SK-N-SH (cell line): ENCODE measurements at regions not wholly inside any gene's neighbourhood (a gene's known extent, or its start where the extent isn't known, plus 50 kb on each side); places are given as distances from the start of the nearest gene placed in this dataset.

Experiments used
- CTCF ChIA-PET: fragments of 300-600, 350-600 bp; formaldehyde crosslinking; extraction: SDS; loops from one replicate; lab custom pipeline; 2021; lab: Yijun Ruan, JAX
- POLR2A ChIA-PET: fragments of 350-600 bp; sonication (Branson Sonifier 250); formaldehyde crosslinking; extraction: SDS; loops from one replicate; lab custom pipeline; 2020; ENCODE audit warnings: antibody characterized with exemption, inconsistent platforms; lab: Yijun Ruan, JAX
- DNase-seq: peaks from one replicate; pipeline ENCODE4 v3.0.0; 2012
- H2AFZ ChIP-seq: fragments of 200-600 bp; sonication (generic); 2 replicates; pipeline ENCODE4 v1.8.1; 2016; ENCODE audit warnings: antibody characterized with exemption, mild to moderate bottlenecking, low read depth
- H3F3A ChIP-seq: fragments of 200-600 bp; sonication (generic); replicated peaks from 2 replicates; pipeline ENCODE3; 2016; ENCODE audit warnings: antibody characterized with exemption, mild to moderate bottlenecking; ENCODE audit not compliant: insufficient read depth
- H3K27ac ChIP-seq, 2 experiments: fragments of 200-500 bp in 1 of 2; fragments of 200-600 bp in 1 of 2; sonication (Bioruptor generic) in 1 of 2; sonication (generic), shearing (Covaris generic) in 1 of 2; 2 replicates each; pipeline versions ENCODE4 v1.5.1 to v1.6.1; 2014 to 2016; ENCODE audit warnings: low read depth in 2 of 2, inconsistent platforms in 1 of 2, low read length in 1 of 2, mild to moderate bottlenecking in 1 of 2, mixed read lengths in 1 of 2
- H3K27me3 ChIP-seq: fragments of 200-600 bp; sonication (generic), shearing (Covaris generic); 2 replicates; pipeline ENCODE4 v1.6.1; 2016; ENCODE audit warnings: mixed run types; ENCODE audit not compliant: insufficient read depth
- H3K36me3 ChIP-seq, 2 experiments: fragments of 200-500 bp in 1 of 2; fragments of 200-600 bp in 1 of 2; sonication (Bioruptor generic) in 1 of 2; sonication (generic) in 1 of 2; replicated peaks in 1 of 2; 2 replicates each; pipeline versions ENCODE3 to v1.5.1; 2014 to 2016; ENCODE audit warnings: low read length in 1 of 2, mild to moderate bottlenecking in 1 of 2; ENCODE audit not compliant: insufficient read depth in 2 of 2, control insufficient read depth in 1 of 2
- H3K4me1 ChIP-seq, 2 experiments: fragments of 200-500 bp in 1 of 2; fragments of 200-600 bp in 1 of 2; sonication (Bioruptor generic) in 1 of 2; sonication (generic), shearing (Covaris generic) in 1 of 2; 2 replicates each; pipeline versions ENCODE4 v1.5.1 to v1.6.1; 2014 to 2016; ENCODE audit warnings: low read depth in 1 of 2, low read length in 1 of 2, mixed run types in 1 of 2; ENCODE audit not compliant: insufficient read depth in 2 of 2, control insufficient read depth in 1 of 2
- H3K4me2 ChIP-seq: fragments of 200-600 bp; sonication (generic), shearing (Covaris generic); 2 replicates; pipeline ENCODE4 v1.6.1; 2017; ENCODE audit warnings: mixed run types
- H3K4me3 ChIP-seq, 2 experiments: fragments of 200-500 bp in 1 of 2; fragments of 200-600 bp in 1 of 2; sonication (Bioruptor generic) in 1 of 2; sonication (generic), shearing (Covaris generic) in 1 of 2; 2 replicates each; pipeline versions ENCODE4 v1.5.1 to v1.8.1; 2014 to 2016; ENCODE audit warnings: low read depth in 2 of 2, inconsistent platforms in 1 of 2, low read length in 1 of 2, mild to moderate bottlenecking in 1 of 2, mixed read lengths in 1 of 2, moderate library complexity in 1 of 2
- H3K79me2 ChIP-seq: fragments of 200-600 bp; sonication (generic); 2 replicates; pipeline ENCODE4 v1.8.1; 2017; ENCODE audit warnings: mild to moderate bottlenecking; ENCODE audit not compliant: insufficient read depth
- H3K9ac ChIP-seq: fragments of 200-600 bp; sonication (generic); 2 replicates; pipeline ENCODE4 v1.6.1; 2017; ENCODE audit warnings: mixed run types
- H3K9me2 ChIP-seq: fragments of 200-600 bp; sonication (generic); 2 replicates; pipeline ENCODE4 v1.6.1; 2017; ENCODE audit warnings: mixed run types
- H3K9me3 ChIP-seq: fragments of 200-600 bp; sonication (generic); 2 replicates; pipeline ENCODE4 v1.6.1; 2017; ENCODE audit warnings: mixed run types, mild to moderate bottlenecking, moderate library complexity
- H4K20me1 ChIP-seq: fragments of 200-600 bp; sonication (generic); 2 replicates; pipeline ENCODE4 v1.6.1; 2017; ENCODE audit warnings: mild to moderate bottlenecking, mixed run types; ENCODE audit not compliant: insufficient read depth
- CHD2 ChIP-seq: fragments of 150-350 bp; IDR thresholded peaks from 2 replicates; pipeline ENCODE4 v1.6.1; 2018; ENCODE audit warnings: low read length; ENCODE audit not compliant: partially characterized antibody
- CTCF ChIP-seq: fragments of 200-600 bp; sonication (generic); IDR thresholded peaks from 2 replicates; pipeline ENCODE4 v1.6.1; 2017; ENCODE audit warnings: antibody characterized with exemption, mild to moderate bottlenecking, moderate library complexity
- GABPA ChIP-seq: IDR thresholded peaks from 2 replicates; pipeline ENCODE4 v1.4.0; 2012; ENCODE audit warnings: low read depth, mild to moderate bottlenecking
- GATA2 ChIP-seq: sonication (generic); formaldehyde crosslinking; IDR thresholded peaks from 2 replicates; pipeline ENCODE4 v1.5.0; 2020; ENCODE audit warnings: mild to moderate bottlenecking, missing genetic modification reagents
- IRF3 ChIP-seq: fragments of 150-350 bp; IDR thresholded peaks from 2 replicates; pipeline ENCODE4 v1.6.1; 2016; ENCODE audit warnings: mild to moderate bottlenecking, low read depth, low read length
- JUND ChIP-seq: IDR thresholded peaks from 2 replicates; pipeline ENCODE4 v1.4.0; 2012
- MEF2A ChIP-seq: IDR thresholded peaks from 2 replicates; pipeline ENCODE4 v1.4.0; 2012; ENCODE audit warnings: low read depth, borderline replicate concordance
- MXI1 ChIP-seq: IDR thresholded peaks from 2 replicates; pipeline ENCODE4 v1.6.1; 2012; ENCODE audit warnings: mild to moderate bottlenecking, low read depth, low read length, improper control_type of control experiment
- POLR2AphosphoS5 ChIP-seq: IDR thresholded peaks from 2 replicates; pipeline ENCODE4 v1.6.1; 2012; ENCODE audit warnings: low read depth, low read length
- RAD21 ChIP-seq: IDR thresholded peaks from 2 replicates; pipeline ENCODE4 v1.6.1; 2012; ENCODE audit warnings: mild to moderate bottlenecking, low read length
- RFX5 ChIP-seq: IDR thresholded peaks from 2 replicates; pipeline ENCODE4 v1.6.1; 2012; ENCODE audit warnings: mild to moderate bottlenecking, improper control_type of control experiment, low read length
- SIN3A ChIP-seq: IDR thresholded peaks from 2 replicates; pipeline ENCODE4 v1.6.1; 2012; ENCODE audit warnings: low read depth, mild to moderate bottlenecking, low read length, moderate library complexity, borderline replicate concordance
- SMC3 ChIP-seq: IDR thresholded peaks from 2 replicates; pipeline ENCODE4 v1.6.1; 2012; ENCODE audit warnings: low read depth, low read length, improper control_type of control experiment
- TAF1 ChIP-seq: IDR thresholded peaks from 2 replicates; pipeline ENCODE4 v1.6.1; 2012; ENCODE audit warnings: low read depth, mild to moderate bottlenecking, low read length, moderate library complexity, borderline replicate concordance
- TEAD4 ChIP-seq: IDR thresholded peaks from 2 replicates; pipeline ENCODE4 v1.4.0; 2012; ENCODE audit warnings: mild to moderate bottlenecking, borderline replicate concordance; ENCODE audit not compliant: insufficient read depth
- USF1 ChIP-seq: IDR thresholded peaks from 2 replicates; pipeline ENCODE4 v1.4.0; 2012; ENCODE audit warnings: low read depth, borderline replicate concordance
- USF2 ChIP-seq: fragments of 150-350 bp; IDR thresholded peaks from 2 replicates; pipeline ENCODE4 v1.6.1; 2017; ENCODE audit warnings: antibody characterized with exemption, low read length, low read depth, borderline replicate concordance
- YY1 ChIP-seq: IDR thresholded peaks from 2 replicates; pipeline ENCODE4 v1.4.0; 2012; ENCODE audit warnings: low read depth, mild to moderate bottlenecking
- ZBTB33 ChIP-seq: IDR thresholded peaks from 2 replicates; pipeline ENCODE4 v1.4.0; 2012; ENCODE audit warnings: low read depth, borderline replicate concordance
- WGBS: methylation state at CpG from one replicate; pipeline ENCODE4 v1.1.6; 2017; ENCODE audit warnings: low lambda C conversion rate; 5-methylcytosine and 5-hydroxymethylcytosine counted together

GRCh38 chr3:189554868-189555557 is 76.2 kb upstream of the TP63 start:
- H3K4me1 ChIP-seq = no peaks in the 10 kb centered on the region
- H3K36me3 ChIP-seq = no peaks in the 10 kb centered on the region
- H3K79me2 ChIP-seq = no peaks in the 10 kb centered on the region
- no peak overlapping the region for H2AFZ ChIP-seq
- no peaks in the 10 kb centered on the region for H4K20me1 ChIP-seq
- H3K9me2 ChIP-seq = no peaks in the 10 kb centered on the region; the same call in 1 of the 2 replicates
- no peak overlapping the region for H3K4me2 ChIP-seq
- no peaks in the 10 kb centered on the region for H3K27me3 ChIP-seq
- WGBS = 6% methylated on average over 4 of the region's 8 CpGs
- ChIA-PET POLR2A (no interaction called here), CTCF (interaction anchor here (0.9 kb wide), 1 partner anchor 15 kb away, joined by 3 read pairs; no protein-coding TSS in a partner anchor)
- no peak overlapping the region for H3K4me3 ChIP-seq
- H3F3A ChIP-seq = no peaks in the 10 kb centered on the region
- H3K27ac ChIP-seq = no peak overlapping the region
- no peak for TF ChIP-seq ZBTB33
- TF ChIP-seq TAF1 = no peak
- TF ChIP-seq CTCF = no peak
- no peak for TF ChIP-seq POLR2AphosphoS5
- no peak for TF ChIP-seq SMC3
- no peak for TF ChIP-seq RAD21
- TF ChIP-seq MXI1 = no peak
- TF ChIP-seq IRF3 = no peak
- TF ChIP-seq YY1 = no peak
- no peak for TF ChIP-seq JUND
- TF ChIP-seq GATA2 (CRISPR knock-in tag) = no peak
- TF ChIP-seq RFX5 = no peak
- no peak for TF ChIP-seq CHD2
- TF ChIP-seq TEAD4 = no peak
- TF ChIP-seq SIN3A = no peak
- TF ChIP-seq USF1 = no peak
- no peak for TF ChIP-seq GABPA
- no peak for TF ChIP-seq USF2
- no peak for TF ChIP-seq MEF2A
- no peak for DNase-seq
- no peak overlapping the region for H3K9ac ChIP-seq
- H3K9me3 ChIP-seq = no peaks in the 10 kb centered on the region
